H9 (cell line): ENCODE measurements at regions not wholly inside any gene's neighbourhood (a gene's known extent, or its start where the extent isn't known, plus 50 kb on each side); places are given as distances from the start of the nearest gene placed in this dataset.

Source experiments
- DNase-seq: peaks from one replicate; pipeline ENCODE4 v3.0.0-alpha.2; 2017
- H2AFZ ChIP-seq: one replicate; pipeline ENCODE4 v1.6.1; 2013; ENCODE audit warnings: mild to moderate bottlenecking, low read length, control low read depth, moderate library complexity
- H2AK5ac ChIP-seq: 2 replicates; pipeline ENCODE4 v1.6.1; 2013; ENCODE audit warnings: low read length, control low read depth, mixed read lengths; ENCODE audit not compliant: insufficient read length
- H2BK120ac ChIP-seq: one replicate; pipeline ENCODE4 v1.6.1; 2013; ENCODE audit warnings: low read depth, mild to moderate bottlenecking, low read length, control low read depth, inconsistent platforms; ENCODE audit not compliant: poor library complexity, severe bottlenecking
- H2BK12ac ChIP-seq: 2 replicates; pipeline ENCODE4 v1.6.1; 2013; ENCODE audit warnings: low read length, control low read depth, mixed read lengths, low read depth; ENCODE audit not compliant: insufficient read length
- H2BK15ac ChIP-seq: 2 replicates; pipeline ENCODE4 v1.6.1; 2013; ENCODE audit warnings: low read depth, low read length, control low read depth
- H2BK20ac ChIP-seq: one replicate; pipeline ENCODE4 v1.6.1; 2013; ENCODE audit warnings: low read depth, mild to moderate bottlenecking, low read length, control low read depth, inconsistent platforms; ENCODE audit not compliant: poor library complexity, severe bottlenecking
- H2BK5ac ChIP-seq: 2 replicates; pipeline ENCODE4 v1.6.1; 2013; ENCODE audit warnings: low read length, control low read depth, mixed read lengths; ENCODE audit not compliant: insufficient read length
- H3K14ac ChIP-seq: 2 replicates; pipeline ENCODE4 v1.6.1; 2013; ENCODE audit warnings: low read length, control low read depth; ENCODE audit not compliant: insufficient read depth
- H3K18ac ChIP-seq: 2 replicates; pipeline ENCODE4 v1.6.1; 2013; ENCODE audit warnings: low read depth, mild to moderate bottlenecking, mixed read lengths, low read length, control low read depth; ENCODE audit not compliant: insufficient read length
- H3K23ac ChIP-seq: 2 replicates; pipeline ENCODE4 v1.6.1; 2013; ENCODE audit warnings: low read length, control low read depth, mixed read lengths, low read depth; ENCODE audit not compliant: insufficient read length
- H3K23me2 ChIP-seq: 2 replicates; pipeline ENCODE4 v1.6.1; 2013; ENCODE audit warnings: low read depth, mild to moderate bottlenecking, mixed read lengths, low read length, control low read depth; ENCODE audit not compliant: insufficient read length, poor library complexity, severe bottlenecking
- H3K27ac ChIP-seq: 2 replicates; pipeline ENCODE4 v1.5.1; 2013; ENCODE audit warnings: low read length, control low read depth, mixed read lengths, low read depth; ENCODE audit not compliant: insufficient read length
- H3K27me3 ChIP-seq: 2 replicates; pipeline ENCODE4 v1.6.1; 2013; ENCODE audit warnings: low read length, control low read depth, inconsistent platforms; ENCODE audit not compliant: insufficient read depth
- H3K4ac ChIP-seq: 2 replicates; pipeline ENCODE4 v1.6.1; 2013; ENCODE audit warnings: low read depth, mild to moderate bottlenecking, control low read depth, inconsistent platforms, low read length, moderate library complexity
- H3K4me1 ChIP-seq: 2 replicates; pipeline ENCODE4 v1.6.1; 2013; ENCODE audit warnings: low read length, control low read depth, inconsistent platforms; ENCODE audit not compliant: insufficient read depth
- H3K4me2 ChIP-seq: 2 replicates; pipeline ENCODE4 v1.6.1; 2013; ENCODE audit warnings: low read length, control low read depth, mixed read lengths; ENCODE audit not compliant: insufficient read length, insufficient read depth
- H3K56ac ChIP-seq: 2 replicates; pipeline ENCODE4 v1.6.1; 2013; ENCODE audit warnings: low read depth, mild to moderate bottlenecking, mixed read lengths, low read length, control low read depth; ENCODE audit not compliant: insufficient read length
- H3K79me1 ChIP-seq: 2 replicates; pipeline ENCODE4 v1.6.1; 2013; ENCODE audit warnings: low read depth, mild to moderate bottlenecking, moderate library complexity, low read length, control low read depth, inconsistent platforms; ENCODE audit not compliant: insufficient read depth, poor library complexity, severe bottlenecking
- H3K79me2 ChIP-seq: 2 replicates; pipeline ENCODE4 v1.6.1; 2013; ENCODE audit warnings: low read length, control low read depth, inconsistent platforms; ENCODE audit not compliant: insufficient read depth
- H3K9ac ChIP-seq: 2 replicates; pipeline ENCODE4 v1.6.1; 2013; ENCODE audit warnings: low read length, control low read depth, mixed read lengths; ENCODE audit not compliant: insufficient read length; ENCODE audit errors: extremely low read depth
- H3K9me3 ChIP-seq: one replicate; pipeline ENCODE4 v1.6.1; 2013; ENCODE audit warnings: low read depth, low read length, inconsistent platforms; ENCODE audit not compliant: control insufficient read depth
- H3T11ph ChIP-seq: one replicate; pipeline ENCODE4 v1.6.1; 2013; ENCODE audit warnings: mild to moderate bottlenecking, low read length, control low read depth, inconsistent platforms
- H4K20me1 ChIP-seq: one replicate; pipeline ENCODE4 v1.6.1; 2013; ENCODE audit not compliant: control insufficient read depth, insufficient read length, insufficient read depth
- H4K5ac ChIP-seq: 2 replicates; pipeline ENCODE4 v1.6.1; 2013; ENCODE audit warnings: low read depth, mild to moderate bottlenecking, mixed read lengths, low read length, control low read depth; ENCODE audit not compliant: insufficient read length
- H4K8ac ChIP-seq: replicated peaks from 2 replicates; pipeline ENCODE4 v1.6.1; 2013; ENCODE audit warnings: low read length, control low read depth, mixed read lengths, low read depth; ENCODE audit not compliant: insufficient read length
- H4K91ac ChIP-seq: 2 replicates; pipeline ENCODE4 v1.6.1; 2013; ENCODE audit warnings: low read depth, mild to moderate bottlenecking, moderate library complexity, mixed read lengths, low read length, control low read depth; ENCODE audit not compliant: insufficient read length
- H3K27ac Mint-ChIP-seq, 3 experiments: 2 replicates in 2 of 3; 3 replicates in 1 of 3; pipeline ENCODE4 v1.8.0; 2020 to 2021; ENCODE audit warnings: mixed read lengths in 3 of 3, mild to moderate bottlenecking in 1 of 3, moderate library complexity in 1 of 3
- H3K27me3 Mint-ChIP-seq: 2 replicates; pipeline ENCODE4 v1.8.0; 2021; ENCODE audit warnings: low read depth, mild to moderate bottlenecking, moderate library complexity, mixed read lengths
- H3K36me3 Mint-ChIP-seq, 3 experiments: 2 replicates in 2 of 3; 3 replicates in 1 of 3; pipeline ENCODE4 v1.8.0; 2020 to 2021; ENCODE audit warnings: low read depth in 3 of 3, mixed read lengths in 3 of 3; ENCODE audit not compliant: insufficient read depth in 1 of 3
- H3K4me1 Mint-ChIP-seq, 2 experiments: 2 replicates each; pipeline ENCODE4 v1.8.0; 2020; ENCODE audit warnings: mixed read lengths in 2 of 2
- H3K4me3 Mint-ChIP-seq, 2 experiments: 2 replicates in 1 of 2; 3 replicates in 1 of 2; pipeline ENCODE4 v1.8.0; 2020 to 2021; ENCODE audit warnings: mild to moderate bottlenecking in 2 of 2, mixed read lengths in 2 of 2, moderate library complexity in 1 of 2
- H3K9me3 Mint-ChIP-seq, 2 experiments: 2 replicates in 1 of 2; 3 replicates in 1 of 2; pipeline ENCODE4 v1.8.0; 2020; ENCODE audit warnings: mild to moderate bottlenecking in 2 of 2, mixed read lengths in 2 of 2, moderate library complexity in 1 of 2
- WGBS: extraction: QIAGEN DNeasy Blood & Tissue Kit; methylation state at CpG from one replicate; pipeline ENCODE4 v1.1.7; 2013; ENCODE audit warnings: missing lambda C conversion rate, low lambda C conversion rate, mixed read lengths; ENCODE audit not compliant: insufficient read length; ENCODE audit errors: extremely low coverage; 5-methylcytosine and 5-hydroxymethylcytosine counted together
- TF ChIP-seq, protein P1 (sequence below): fragments of 200-600 bp; sonication (generic); conservative IDR thresholded peaks from 3 replicates; pipeline ENCODE4 v1.8.0; 2021; ENCODE audit warnings: antibody characterized with exemption, mild to moderate bottlenecking

DNA sequence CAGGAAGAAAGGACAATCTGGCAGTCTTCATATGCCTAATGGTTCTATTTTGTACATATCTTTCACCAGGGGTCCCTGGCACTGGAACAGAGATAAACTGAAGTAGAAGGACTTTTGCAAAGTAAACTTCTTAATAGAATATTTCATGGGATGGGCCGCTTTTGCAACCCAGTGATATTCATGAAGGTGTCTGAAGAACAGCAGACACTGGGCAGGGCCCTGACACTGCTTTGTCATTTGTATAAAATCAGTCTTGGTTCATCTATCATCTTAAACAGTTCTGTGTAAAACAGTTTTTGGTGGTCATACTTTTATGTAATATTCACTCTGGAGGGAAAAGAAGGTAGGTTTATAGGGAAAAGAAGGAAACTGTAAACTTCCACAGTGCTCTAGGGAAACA is 66.4 kb downstream of the TMEM200C start:
- no CpG with 5 or more reads among the region's 1 CpG for WGBS
- H3K9me3 Mint-ChIP-seq = peaks cover 0 to 2% of the 10 kb centered on the region in 2 experiments; a peak in 1 of 5 replicates

More for the DNA sequence above, 66.4 kb downstream of the TMEM200C start:
- Histone ChIP-seq H3K4me2 (no peak overlapping the region), H2AFZ (no peak overlapping the region), H3K79me2 (no peaks in the 10 kb centered on the region), H4K5ac (no peak overlapping the region), H2BK12ac (no peak overlapping the region), H4K8ac (no peak overlapping the region), H3K79me1 (no peaks in the 10 kb centered on the region), H3K9me3 (no peaks in the 10 kb centered on the region), H2BK20ac (no peak overlapping the region), H3K4me1 (peaks cover 3% of the 10 kb centered on the region; the same call in 1 of the 2 replicates), H2BK15ac (no peak overlapping the region), H3K27me3 (no peaks in the 10 kb centered on the region), H3K23ac (no peak overlapping the region), H2AK5ac (no peak overlapping the region), H3T11ph (no peak overlapping the region), H3K23me2 (no peaks in the 10 kb centered on the region), H4K91ac (no peak overlapping the region), H3K18ac (no peak overlapping the region), H3K9ac (no peak overlapping the region), H4K20me1 (no peaks in the 10 kb centered on the region), H3K14ac (no peak overlapping the region), H3K4ac (no peak overlapping the region), H3K27ac (no peak overlapping the region), H2BK5ac (no peak overlapping the region), H2BK120ac (no peak overlapping the region), H3K56ac (no peak overlapping the region)
- no peak overlapping the region for H3K4me3 Mint-ChIP-seq
- TF ChIP-seq, protein P1, sequence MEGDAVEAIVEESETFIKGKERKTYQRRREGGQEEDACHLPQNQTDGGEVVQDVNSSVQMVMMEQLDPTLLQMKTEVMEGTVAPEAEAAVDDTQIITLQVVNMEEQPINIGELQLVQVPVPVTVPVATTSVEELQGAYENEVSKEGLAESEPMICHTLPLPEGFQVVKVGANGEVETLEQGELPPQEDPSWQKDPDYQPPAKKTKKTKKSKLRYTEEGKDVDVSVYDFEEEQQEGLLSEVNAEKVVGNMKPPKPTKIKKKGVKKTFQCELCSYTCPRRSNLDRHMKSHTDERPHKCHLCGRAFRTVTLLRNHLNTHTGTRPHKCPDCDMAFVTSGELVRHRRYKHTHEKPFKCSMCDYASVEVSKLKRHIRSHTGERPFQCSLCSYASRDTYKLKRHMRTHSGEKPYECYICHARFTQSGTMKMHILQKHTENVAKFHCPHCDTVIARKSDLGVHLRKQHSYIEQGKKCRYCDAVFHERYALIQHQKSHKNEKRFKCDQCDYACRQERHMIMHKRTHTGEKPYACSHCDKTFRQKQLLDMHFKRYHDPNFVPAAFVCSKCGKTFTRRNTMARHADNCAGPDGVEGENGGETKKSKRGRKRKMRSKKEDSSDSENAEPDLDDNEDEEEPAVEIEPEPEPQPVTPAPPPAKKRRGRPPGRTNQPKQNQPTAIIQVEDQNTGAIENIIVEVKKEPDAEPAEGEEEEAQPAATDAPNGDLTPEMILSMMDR = no peak
- H3K27ac Mint-ChIP-seq = no peak overlapping the region
- no peak for DNase-seq
- H3K36me3 Mint-ChIP-seq = no peaks in the 10 kb centered on the region; a peak in 1 of 7 replicates
- H3K4me1 Mint-ChIP-seq = peaks cover 9 to 11% of the 10 kb centered on the region in 2 experiments
- no peaks in the 10 kb centered on the region for H3K27me3 Mint-ChIP-seq
